OCI-LY1 (cell line): ENCODE measurements at regions not wholly inside any gene's neighbourhood (a gene's known extent, or its start where the extent isn't known, plus 50 kb on each side); places are given as distances from the start of the nearest gene placed in this dataset.

ENCODE experiments used
- CTCF ChIP-seq: fragments of 200-600 bp; sonication (generic), shearing (Covaris generic); IDR thresholded peaks from 2 replicates; pipeline ENCODE4 v1.5.1; 2017; ENCODE audit warnings: mild to moderate bottlenecking, antibody characterized with exemption, low read length, moderate library complexity, mixed read lengths
- EZH2 ChIP-seq: fragments of 200-600 bp; sonication (generic), shearing (Covaris generic); IDR thresholded peaks from 2 replicates; pipeline ENCODE4 v1.8.0; 2017; ENCODE audit warnings: borderline replicate concordance, mixed run types, mild to moderate bottlenecking, antibody characterized with exemption, low read length, moderate library complexity, mixed read lengths

GRCh38 chr1:218620956-218621355, 275.8 kb downstream of the TGFB2 start:
- no peak for TF ChIP-seq CTCF
- TF ChIP-seq EZH2 = no peak
